Immature natural killer cell (primary cell): ENCODE measurements at regions not wholly inside any gene's neighbourhood (a gene's known extent, or its start where the extent isn't known, plus 50 kb on each side); places are given as distances from the start of the nearest gene placed in this dataset.

Experiments
- DNase-seq, 3 donors: peaks; one replicate each; pipeline ENCODE4 v3.0.0; 2022; ENCODE audit warnings: mixed read lengths in 1 of 3
- H3K27ac Mint-ChIP-seq, 6 donors: one replicate each; pipeline ENCODE4 v1.8.0; 2020; ENCODE audit warnings: mixed read lengths in 6 of 6, mild to moderate bottlenecking in 5 of 6, inconsistent platforms in 4 of 6, moderate library complexity in 3 of 6
- H3K27me3 Mint-ChIP-seq, 3 donors: one replicate each; pipeline ENCODE4 v1.8.0; 2020 to 2021; ENCODE audit warnings: low read depth in 3 of 3, mild to moderate bottlenecking in 3 of 3, mixed read lengths in 3 of 3, moderate library complexity in 3 of 3, inconsistent platforms in 1 of 3
- H3K36me3 Mint-ChIP-seq, 3 donors: one replicate each; pipeline ENCODE4 v1.8.0; 2020; ENCODE audit warnings: mixed read lengths in 3 of 3, inconsistent platforms in 2 of 3, mild to moderate bottlenecking in 2 of 3
- H3K4me1 Mint-ChIP-seq, 2 donors: one replicate each; pipeline ENCODE4 v1.8.0; 2020; ENCODE audit warnings: inconsistent platforms in 2 of 2, mild to moderate bottlenecking in 2 of 2, mixed read lengths in 2 of 2, moderate library complexity in 1 of 2
- H3K4me3 Mint-ChIP-seq, 5 donors: one replicate each; pipeline ENCODE4 v1.8.0; 2020; ENCODE audit warnings: mild to moderate bottlenecking in 5 of 5, mixed read lengths in 5 of 5, inconsistent platforms in 3 of 5, moderate library complexity in 3 of 5
- H3K9me3 Mint-ChIP-seq, 6 donors: one replicate each; pipeline ENCODE4 v1.8.0; 2020; ENCODE audit warnings: mild to moderate bottlenecking in 6 of 6, mixed read lengths in 6 of 6, inconsistent platforms in 4 of 6, moderate library complexity in 3 of 6

GRCh38 chr1:4980211-4980610 is 325.8 kb downstream of the AJAP1 start:
- H3K9me3 Mint-ChIP-seq, result peaks cover 0 to 3% (median 0%) of the 10 kb centered on the region in 6 donors
- H3K4me1 Mint-ChIP-seq, result no peaks in the 10 kb centered on the region
- peaks cover 0 to 6% (median 1%) of the 10 kb centered on the region in 3 donors for H3K27me3 Mint-ChIP-seq
- no peaks in the 10 kb centered on the region for H3K36me3 Mint-ChIP-seq
- no peak overlapping the region for H3K27ac Mint-ChIP-seq
- no peak overlapping the region for H3K4me3 Mint-ChIP-seq
- DNase-seq, result no peak

DNA sequence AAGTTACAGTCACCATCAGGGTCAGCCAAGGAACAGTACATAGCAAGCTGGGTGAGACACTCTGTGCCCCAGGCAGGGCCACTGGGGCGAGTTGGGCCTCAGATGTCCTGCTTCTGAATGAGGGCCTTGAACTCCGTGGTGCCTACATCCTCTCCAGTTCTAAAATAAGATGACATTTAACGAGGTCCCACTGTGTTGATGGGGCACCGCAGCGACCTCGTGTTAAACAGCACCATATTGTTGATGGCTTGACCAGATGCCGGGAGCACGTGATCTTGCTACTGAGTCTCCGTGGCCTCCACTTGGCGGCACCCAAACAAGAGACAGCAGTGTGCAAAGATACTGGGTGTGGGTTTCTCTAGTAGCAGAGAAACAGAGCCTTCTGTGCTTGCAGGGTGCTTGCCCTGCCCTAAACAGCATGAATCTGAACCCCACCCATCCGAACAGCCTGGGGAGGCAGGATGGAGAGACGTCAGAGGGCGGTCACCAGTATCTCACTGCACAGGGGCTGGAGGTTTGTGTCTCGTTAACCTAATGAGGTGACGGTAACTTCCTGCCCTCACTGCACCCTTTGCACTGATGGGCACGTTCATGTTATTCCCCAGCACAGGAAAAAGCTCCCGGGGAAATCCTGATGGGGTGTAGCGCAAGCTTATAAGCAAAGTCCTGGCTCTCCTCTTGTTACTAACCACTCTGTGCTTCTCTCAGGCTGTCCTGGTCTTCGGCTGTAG is 324.4 kb downstream of the AJAP1 start:
- H3K36me3 Mint-ChIP-seq, result no peaks in the 10 kb centered on the region
- H3K9me3 Mint-ChIP-seq, result peaks cover 0 to 3% (median 0%) of the 10 kb centered on the region in 6 donors
- DNase-seq, result no peak
- H3K27ac Mint-ChIP-seq, result no peak overlapping the region
- H3K4me1 Mint-ChIP-seq, result no peaks in the 10 kb centered on the region
- peaks cover 0 to 6% (median 1%) of the 10 kb centered on the region in 3 donors for H3K27me3 Mint-ChIP-seq
- H3K4me3 Mint-ChIP-seq, result no peak overlapping the region

- Mint-ChIP-seq H3K4me1 (no peaks in the 10 kb centered on the region), H3K27me3 (peaks cover 0 to 6% (median 1%) of the 10 kb centered on the region in 3 donors), H3K27ac (no peak overlapping the region), H3K9me3 (peaks cover 0 to 3% (median 0%) of the 10 kb centered on the region in 6 donors), H3K4me3 (no peak overlapping the region), H3K36me3 (no peaks in the 10 kb centered on the region)
- no peak for DNase-seq
Measured at GRCh38 chr1:4977701-4978100, 323.3 kb downstream of the AJAP1 start.

GRCh38 chr1:4976859-4977440 is 322.5 kb downstream of the AJAP1 start:
- DNase-seq, result no peak
- H3K27ac Mint-ChIP-seq, result no peak overlapping the region
- H3K27me3 Mint-ChIP-seq, result peaks cover 0 to 2% (median 1%) of the 10 kb centered on the region in 3 donors
- no peaks in the 10 kb centered on the region for H3K36me3 Mint-ChIP-seq
- peaks cover 0 to 3% (median 0%) of the 10 kb centered on the region in 6 donors for H3K9me3 Mint-ChIP-seq
- no peak overlapping the region for H3K4me3 Mint-ChIP-seq
- no peaks in the 10 kb centered on the region for H3K4me1 Mint-ChIP-seq

DNA sequence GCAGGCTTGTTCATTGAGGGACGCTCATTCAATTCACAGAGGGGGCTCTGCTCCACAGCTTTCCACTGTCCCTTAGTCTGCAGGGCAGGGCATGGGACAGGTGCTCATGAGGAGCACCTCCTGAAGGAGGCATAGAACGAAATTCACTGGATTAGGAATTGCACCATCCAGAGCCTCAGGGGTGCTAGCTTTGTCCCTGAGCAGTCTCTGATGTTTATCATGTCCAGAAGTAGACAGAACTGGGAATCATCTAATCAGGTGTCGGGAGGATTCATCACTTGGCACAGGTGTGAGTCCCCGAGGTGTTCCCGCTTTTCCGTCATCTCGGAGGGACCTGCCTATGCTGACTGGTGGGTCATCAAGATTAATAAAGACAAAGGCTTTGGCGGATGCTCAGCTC is 321.4 kb downstream of the AJAP1 start:
- no peak for DNase-seq
- Mint-ChIP-seq H3K27ac (no peak overlapping the region), H3K4me3 (no peak overlapping the region), H3K4me1 (no peaks in the 10 kb centered on the region), H3K36me3 (no peaks in the 10 kb centered on the region), H3K27me3 (peaks cover 0 to 2% (median 1%) of the 10 kb centered on the region in 3 donors), H3K9me3 (peaks cover 0 to 2% (median 0%) of the 10 kb centered on the region in 6 donors)

DNA sequence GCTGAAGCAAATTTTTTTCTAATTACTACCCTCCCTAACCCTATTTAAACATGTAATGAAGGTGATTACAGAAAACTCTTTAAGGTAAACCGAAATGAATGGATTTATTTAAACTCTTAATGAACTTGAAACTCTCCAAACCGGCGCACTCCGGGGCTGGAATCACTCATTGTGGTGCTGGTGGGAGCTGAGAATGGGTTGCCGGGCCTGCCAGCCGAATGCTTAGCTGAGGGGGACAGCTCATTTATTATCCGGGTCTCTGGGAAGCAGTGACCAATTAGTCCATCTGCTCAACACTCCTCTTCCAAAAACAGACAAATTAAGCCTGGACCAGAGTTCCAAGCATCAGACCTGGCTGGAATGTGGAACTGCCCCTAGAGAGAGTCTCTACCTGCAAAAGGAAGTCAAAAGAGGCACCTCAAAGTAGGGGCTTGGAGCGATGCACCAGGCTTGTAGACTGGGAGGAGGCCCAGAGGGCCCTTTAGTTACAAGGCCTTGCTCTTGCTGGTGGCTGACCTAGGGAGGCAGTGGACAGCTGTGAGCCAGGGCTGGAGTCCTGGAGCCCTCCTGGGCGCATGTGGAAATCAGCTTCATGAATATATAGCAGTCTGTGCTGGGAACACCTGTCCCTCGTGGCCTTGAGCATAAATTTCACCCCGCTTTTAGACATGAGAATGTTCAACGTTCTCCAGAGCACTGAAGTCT is 320.7 kb downstream of the AJAP1 start:
- Mint-ChIP-seq H3K27ac (no peak overlapping the region), H3K27me3 (peaks cover 0 to 2% (median 1%) of the 10 kb centered on the region in 3 donors), H3K36me3 (no peaks in the 10 kb centered on the region), H3K9me3 (peaks cover 0 to 2% (median 0%) of the 10 kb centered on the region in 6 donors), H3K4me3 (no peak overlapping the region), H3K4me1 (no peaks in the 10 kb centered on the region)
- DNase-seq, result no peak

GRCh38 chr1:4973341-4973740 is 318.9 kb downstream of the AJAP1 start:
- H3K27me3 Mint-ChIP-seq, result peaks cover 0 to 2% (median 1%) of the 10 kb centered on the region in 3 donors
- H3K4me3 Mint-ChIP-seq, result no peak overlapping the region
- no peak overlapping the region for H3K27ac Mint-ChIP-seq
- H3K36me3 Mint-ChIP-seq, result no peaks in the 10 kb centered on the region
- no peaks in the 10 kb centered on the region for H3K4me1 Mint-ChIP-seq
- no peak for DNase-seq
- peaks cover 0 to 2% (median 0%) of the 10 kb centered on the region in 6 donors for H3K9me3 Mint-ChIP-seq

- Mint-ChIP-seq H3K4me3 (no peak overlapping the region), H3K27me3 (peaks cover 0 to 2% (median under 1%) of the 10 kb centered on the region in 3 donors), H3K36me3 (no peaks in the 10 kb centered on the region), H3K9me3 (peaks cover 0 to 2% (median 0%) of the 10 kb centered on the region in 6 donors), H3K27ac (no peak overlapping the region), H3K4me1 (no peaks in the 10 kb centered on the region)
- DNase-seq, result no peak
Measured at GRCh38 chr1:4972761-4973320, 318.4 kb downstream of the AJAP1 start.

DNA sequence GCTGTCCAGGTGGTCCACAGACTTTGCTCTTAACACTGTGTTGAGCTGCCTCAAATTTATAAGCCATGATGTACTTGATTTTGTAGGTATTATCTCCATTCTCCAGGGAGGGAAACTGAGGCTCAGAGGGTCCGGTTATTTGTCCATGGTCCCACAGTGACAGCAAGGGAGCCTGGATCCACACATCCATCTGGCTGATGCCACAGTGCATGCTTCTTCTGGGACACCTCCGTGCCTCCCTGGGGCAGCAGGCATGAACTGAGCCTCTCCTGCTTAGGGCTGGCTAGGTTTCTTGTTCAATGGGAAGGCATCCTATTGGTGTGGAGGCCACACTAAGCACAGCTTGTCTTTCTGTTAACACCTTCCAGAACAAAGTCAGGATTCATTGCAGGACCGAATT is 317.3 kb downstream of the AJAP1 start:
- Mint-ChIP-seq H3K27ac (no peak overlapping the region), H3K27me3 (peaks cover 0 to 2% (median 0%) of the 10 kb centered on the region in 3 donors), H3K4me1 (no peaks in the 10 kb centered on the region), H3K4me3 (no peak overlapping the region), H3K9me3 (peaks cover 0 to 2% (median 0%) of the 10 kb centered on the region in 6 donors), H3K36me3 (no peaks in the 10 kb centered on the region)
- no peak for DNase-seq

DNA sequence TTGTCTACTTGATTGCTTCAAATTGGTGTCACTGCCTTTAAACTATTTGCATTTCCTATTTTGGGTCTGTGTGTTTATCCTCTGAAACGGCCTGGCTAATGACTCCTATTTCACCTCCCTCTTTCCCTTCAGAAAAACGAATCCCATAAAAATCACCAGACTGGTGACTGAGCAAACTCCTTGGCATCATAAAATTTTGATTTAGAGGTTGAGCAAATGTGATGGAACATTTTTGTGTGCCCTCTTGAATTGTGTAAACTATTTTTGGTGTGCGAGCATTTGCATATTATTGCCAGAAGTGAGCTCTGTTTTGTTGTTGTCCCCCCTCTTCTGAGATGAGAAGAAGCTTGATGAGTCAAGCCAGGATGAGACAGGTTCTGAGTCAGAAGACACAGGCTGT is 316.1 kb downstream of the AJAP1 start:
- no peak overlapping the region for H3K4me3 Mint-ChIP-seq
- H3K36me3 Mint-ChIP-seq, result no peaks in the 10 kb centered on the region
- no peaks in the 10 kb centered on the region for H3K27me3 Mint-ChIP-seq
- no peaks in the 10 kb centered on the region for H3K9me3 Mint-ChIP-seq
- no peak overlapping the region for H3K27ac Mint-ChIP-seq
- H3K4me1 Mint-ChIP-seq, result no peaks in the 10 kb centered on the region
- DNase-seq, result no peak

DNA sequence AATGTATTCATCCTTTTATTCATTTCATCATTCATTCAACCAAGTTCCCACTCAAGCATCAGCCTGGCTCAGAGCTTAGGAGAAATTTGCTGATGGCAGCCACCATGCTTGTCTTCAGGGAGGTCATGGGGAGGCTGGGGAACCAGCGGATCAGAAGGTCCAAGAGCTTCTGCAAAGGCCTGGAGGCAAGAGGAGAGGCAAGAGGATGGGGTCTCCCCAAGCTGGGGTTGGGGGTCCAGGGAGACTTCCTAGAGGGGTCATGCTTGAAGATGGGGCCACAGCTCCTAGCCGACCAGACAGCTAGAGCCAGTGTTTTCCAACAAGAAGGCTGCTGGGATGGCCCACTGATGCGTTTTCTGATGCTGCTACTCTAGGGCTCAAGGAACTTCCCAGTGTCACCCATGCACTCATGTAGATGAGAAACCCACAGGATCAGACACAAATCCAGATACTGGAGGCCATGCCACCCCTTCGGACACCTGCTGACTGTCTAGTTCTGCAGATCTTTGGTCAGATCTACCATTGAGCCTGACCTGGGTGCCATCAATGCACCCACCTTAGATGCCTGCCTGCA is 315.2 kb downstream of the AJAP1 start:
- Mint-ChIP-seq H3K9me3 (no peaks in the 10 kb centered on the region), H3K27me3 (no peaks in the 10 kb centered on the region), H3K36me3 (no peaks in the 10 kb centered on the region), H3K4me1 (no peaks in the 10 kb centered on the region), H3K4me3 (no peak overlapping the region), H3K27ac (no peak overlapping the region)
- no peak for DNase-seq

GRCh38 chr1:4965346-4966075 is 311.1 kb downstream of the AJAP1 start:
- peaks cover 1 to 4% (median 2%) of the 10 kb centered on the region in 3 donors for H3K27me3 Mint-ChIP-seq
- no peak overlapping the region for H3K27ac Mint-ChIP-seq
- peaks cover 0 to 2% (median 0%) of the 10 kb centered on the region in 6 donors for H3K9me3 Mint-ChIP-seq
- H3K4me1 Mint-ChIP-seq, result no peaks in the 10 kb centered on the region
- H3K36me3 Mint-ChIP-seq, result no peaks in the 10 kb centered on the region
- no peak overlapping the region for H3K4me3 Mint-ChIP-seq
- DNase-seq, result no peak

DNA sequence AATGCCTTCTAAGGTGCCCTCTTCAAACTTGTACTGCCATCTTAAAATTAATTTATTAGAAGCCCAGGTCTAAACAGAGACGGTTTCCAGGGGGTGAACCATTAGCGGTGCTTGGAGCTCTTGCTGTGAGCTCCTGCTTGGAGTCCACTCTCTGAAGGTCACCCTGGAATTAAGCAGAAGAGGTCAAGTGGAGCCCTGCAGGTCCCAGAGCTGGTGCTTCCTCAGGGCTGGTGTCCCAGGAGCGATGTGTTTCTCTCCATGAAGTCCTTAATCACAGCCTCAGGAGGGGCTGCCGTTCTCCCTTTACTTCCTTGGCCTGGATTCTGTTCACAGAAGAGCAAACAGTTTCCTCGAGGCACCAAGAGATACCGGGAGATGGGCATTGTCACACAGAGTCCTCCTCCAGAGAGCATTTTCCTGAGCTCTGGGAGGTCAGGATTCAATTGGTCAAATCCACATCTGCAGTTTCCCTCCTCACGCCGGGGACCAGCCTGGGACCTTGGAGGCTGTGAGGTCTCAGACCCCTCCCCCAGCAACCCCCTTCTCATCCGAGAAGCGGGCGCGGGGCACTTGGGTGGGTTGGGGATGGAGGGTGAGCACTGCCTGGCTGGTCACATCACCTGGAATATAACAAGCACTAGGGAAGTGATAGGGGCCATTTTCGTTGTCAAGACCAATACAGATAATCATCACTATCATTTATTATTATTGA is 310.4 kb downstream of the AJAP1 start:
- H3K27me3 Mint-ChIP-seq, result peaks cover 1 to 4% (median 2%) of the 10 kb centered on the region in 3 donors
- H3K4me3 Mint-ChIP-seq, result no peak overlapping the region
- no peaks in the 10 kb centered on the region for H3K4me1 Mint-ChIP-seq
- H3K36me3 Mint-ChIP-seq, result no peaks in the 10 kb centered on the region
- H3K27ac Mint-ChIP-seq, result no peak overlapping the region
- peaks cover 0 to 2% (median 0%) of the 10 kb centered on the region in 6 donors for H3K9me3 Mint-ChIP-seq
- no peak for DNase-seq
